OCI-LY1 (cell line): ENCODE measurements at regions not wholly inside any gene's neighbourhood (a gene's known extent, or its start where the extent isn't known, plus 50 kb on each side); places are given as distances from the start of the nearest gene placed in this dataset.

Experiments
- H2AFZ ChIP-seq: fragments of 200-600 bp; sonication (generic), shearing (Covaris generic); 2 replicates; pipeline ENCODE4 v1.6.0; 2014; ENCODE audit warnings: antibody characterized with exemption, mild to moderate bottlenecking, low read length
- H3F3A ChIP-seq: fragments of 200-600 bp; sonication (generic), shearing (Covaris generic); 2 replicates; pipeline ENCODE4 v1.6.0; 2014; ENCODE audit warnings: mild to moderate bottlenecking, antibody characterized with exemption, low read length, moderate library complexity; ENCODE audit not compliant: insufficient read depth
- H3K27ac ChIP-seq: fragments of 200-600 bp; sonication (generic); 2 replicates; pipeline ENCODE4 v1.5.1; 2014; ENCODE audit warnings: low read length, mixed run types, mild to moderate bottlenecking, low read depth; ENCODE audit not compliant: poor library complexity, severe bottlenecking
- H3K27me3 ChIP-seq: fragments of 200-600 bp; sonication (generic); 2 replicates; pipeline ENCODE4 v1.6.0; 2014; ENCODE audit warnings: antibody characterized with exemption, mild to moderate bottlenecking, low read length, moderate library complexity; ENCODE audit not compliant: insufficient read depth
- H3K36me3 ChIP-seq: fragments of 200-600 bp; sonication (generic); 2 replicates; pipeline ENCODE4 v1.6.1; 2014; ENCODE audit warnings: mild to moderate bottlenecking, antibody characterized with exemption, low read length, moderate library complexity, mixed read lengths; ENCODE audit not compliant: insufficient read depth
- H3K4me1 ChIP-seq: fragments of 200-600 bp; sonication (generic); 2 replicates; pipeline ENCODE4 v1.5.1; 2014; ENCODE audit warnings: mild to moderate bottlenecking, low read length, moderate library complexity; ENCODE audit not compliant: insufficient read depth, severe bottlenecking
- H3K4me2 ChIP-seq: fragments of 200-600 bp; sonication (generic), shearing (Covaris generic); 2 replicates; pipeline ENCODE4 v1.6.1; 2014; ENCODE audit warnings: low read length
- H3K4me3 ChIP-seq: fragments of 200-600 bp; sonication (generic); 2 replicates; pipeline ENCODE4 v1.5.1; 2014; ENCODE audit warnings: low read length, low read depth, mild to moderate bottlenecking, mixed read lengths; ENCODE audit not compliant: poor library complexity, severe bottlenecking
- H3K79me2 ChIP-seq: fragments of 200-600 bp; shearing (Covaris generic); 2 replicates; pipeline ENCODE4 v1.6.1; 2016; ENCODE audit warnings: mixed run types, low read length, mixed read lengths; ENCODE audit not compliant: insufficient read depth
- H3K9ac ChIP-seq: fragments of 200-600 bp; sonication (generic), shearing (Covaris generic); 2 replicates; pipeline ENCODE4 v1.6.1; 2014; ENCODE audit warnings: mild to moderate bottlenecking, low read length, mixed read lengths
- H3K9me2 ChIP-seq: fragments of 200-600 bp; sonication (generic), shearing (Covaris generic); 2 replicates; pipeline ENCODE4 v1.6.1; 2014; ENCODE audit warnings: low read depth, mild to moderate bottlenecking, low read length, mixed read lengths
- H3K9me3 ChIP-seq: fragments of 200-600 bp; shearing (Covaris generic); 2 replicates; pipeline ENCODE4 v1.6.1; 2014; ENCODE audit warnings: low read length, mixed read lengths
- H4K20me1 ChIP-seq: fragments of 200-600 bp; sonication (generic), shearing (Covaris generic); 2 replicates; pipeline ENCODE4 v1.6.0; 2016; ENCODE audit warnings: mild to moderate bottlenecking, low read length; ENCODE audit not compliant: insufficient read depth
- EZH2 ChIP-seq: fragments of 200-600 bp; sonication (generic), shearing (Covaris generic); IDR thresholded peaks from 2 replicates; pipeline ENCODE4 v1.8.0; 2017; ENCODE audit warnings: borderline replicate concordance, mixed run types, mild to moderate bottlenecking, antibody characterized with exemption, low read length, moderate library complexity, mixed read lengths
- TF ChIP-seq, protein P1 (sequence below): fragments of 200-600 bp; sonication (generic), shearing (Covaris generic); IDR thresholded peaks from 2 replicates; pipeline ENCODE4 v1.5.1; 2017; ENCODE audit warnings: mild to moderate bottlenecking, antibody characterized with exemption, low read length, moderate library complexity, mixed read lengths

DNA sequence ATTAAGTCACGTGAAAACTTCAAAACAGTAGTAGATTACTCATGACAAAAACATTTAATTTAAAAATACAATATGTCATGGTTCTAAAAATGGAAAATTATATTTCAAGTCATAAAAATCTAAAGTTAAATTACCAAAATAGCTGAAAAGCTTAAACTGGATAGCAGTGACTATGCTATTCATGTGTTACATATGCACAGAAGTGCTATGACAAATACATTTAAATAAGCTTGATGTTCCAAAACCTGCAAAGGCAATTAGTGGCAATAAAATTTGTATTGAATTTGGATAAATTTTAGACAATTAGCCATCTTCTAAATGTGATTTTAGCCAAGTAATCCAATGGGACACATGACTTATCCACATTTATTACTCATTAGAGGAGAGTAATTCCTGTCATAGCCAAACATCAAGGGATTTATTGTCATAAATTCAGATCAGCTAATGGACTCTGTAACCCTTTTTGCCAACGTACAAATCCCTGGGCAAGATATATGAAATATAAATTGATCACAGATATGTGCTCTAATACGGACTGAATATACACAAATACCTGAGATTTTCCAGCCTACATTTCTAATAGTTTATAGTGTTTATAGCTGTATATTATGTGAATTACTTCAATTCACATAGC is 419.4 kb downstream of the ISL1 start:
- H3K27me3 ChIP-seq: no peaks in the 10 kb centered on the region
- H3K4me3 ChIP-seq: no peak overlapping the region
- no peaks in the 10 kb centered on the region for H3K4me1 ChIP-seq
- no peak overlapping the region for H2AFZ ChIP-seq
- TF ChIP-seq, protein P1, sequence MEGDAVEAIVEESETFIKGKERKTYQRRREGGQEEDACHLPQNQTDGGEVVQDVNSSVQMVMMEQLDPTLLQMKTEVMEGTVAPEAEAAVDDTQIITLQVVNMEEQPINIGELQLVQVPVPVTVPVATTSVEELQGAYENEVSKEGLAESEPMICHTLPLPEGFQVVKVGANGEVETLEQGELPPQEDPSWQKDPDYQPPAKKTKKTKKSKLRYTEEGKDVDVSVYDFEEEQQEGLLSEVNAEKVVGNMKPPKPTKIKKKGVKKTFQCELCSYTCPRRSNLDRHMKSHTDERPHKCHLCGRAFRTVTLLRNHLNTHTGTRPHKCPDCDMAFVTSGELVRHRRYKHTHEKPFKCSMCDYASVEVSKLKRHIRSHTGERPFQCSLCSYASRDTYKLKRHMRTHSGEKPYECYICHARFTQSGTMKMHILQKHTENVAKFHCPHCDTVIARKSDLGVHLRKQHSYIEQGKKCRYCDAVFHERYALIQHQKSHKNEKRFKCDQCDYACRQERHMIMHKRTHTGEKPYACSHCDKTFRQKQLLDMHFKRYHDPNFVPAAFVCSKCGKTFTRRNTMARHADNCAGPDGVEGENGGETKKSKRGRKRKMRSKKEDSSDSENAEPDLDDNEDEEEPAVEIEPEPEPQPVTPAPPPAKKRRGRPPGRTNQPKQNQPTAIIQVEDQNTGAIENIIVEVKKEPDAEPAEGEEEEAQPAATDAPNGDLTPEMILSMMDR: no peak
- TF ChIP-seq EZH2: no peak
- H3K9me2 ChIP-seq: no peaks in the 10 kb centered on the region
- no peaks in the 10 kb centered on the region for H3F3A ChIP-seq
- no peaks in the 10 kb centered on the region for H3K79me2 ChIP-seq
- no peak overlapping the region for H3K4me2 ChIP-seq
- no peak overlapping the region for H3K9ac ChIP-seq
- H3K36me3 ChIP-seq: no peaks in the 10 kb centered on the region
- H3K27ac ChIP-seq: no peak overlapping the region
- no peaks in the 10 kb centered on the region for H3K9me3 ChIP-seq
- no peaks in the 10 kb centered on the region for H4K20me1 ChIP-seq

DNA sequence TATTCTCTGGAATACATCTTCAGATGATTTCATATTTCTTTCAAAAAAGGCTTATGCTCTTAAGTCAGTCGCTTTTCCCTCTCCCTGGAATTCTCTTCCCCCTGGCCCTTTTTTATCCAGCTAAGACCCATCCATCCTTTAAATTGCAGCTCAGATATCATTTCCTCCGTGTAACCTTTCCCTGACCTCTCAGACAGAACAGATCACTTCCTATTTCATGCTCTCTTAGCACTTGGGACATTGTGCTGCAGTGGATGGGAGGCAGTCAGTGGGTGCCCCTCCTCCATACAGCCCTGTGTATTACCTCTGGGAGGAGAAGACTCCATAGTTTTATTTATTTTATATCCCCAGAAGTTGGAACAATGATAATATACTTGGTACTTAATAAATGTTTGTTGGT is 423.4 kb downstream of the ISL1 start:
- Histone ChIP-seq H3K4me1 (no peaks in the 10 kb centered on the region), H3K4me2 (no peak overlapping the region), H3F3A (no peaks in the 10 kb centered on the region), H3K27ac (no peak overlapping the region), H3K79me2 (no peaks in the 10 kb centered on the region), H3K36me3 (no peaks in the 10 kb centered on the region), H3K9me2 (no peaks in the 10 kb centered on the region), H3K9me3 (no peaks in the 10 kb centered on the region), H4K20me1 (no peaks in the 10 kb centered on the region), H3K27me3 (no peaks in the 10 kb centered on the region), H2AFZ (no peak overlapping the region), H3K4me3 (no peak overlapping the region), H3K9ac (no peak overlapping the region)
- TF ChIP-seq, protein P1: no peak

DNA sequence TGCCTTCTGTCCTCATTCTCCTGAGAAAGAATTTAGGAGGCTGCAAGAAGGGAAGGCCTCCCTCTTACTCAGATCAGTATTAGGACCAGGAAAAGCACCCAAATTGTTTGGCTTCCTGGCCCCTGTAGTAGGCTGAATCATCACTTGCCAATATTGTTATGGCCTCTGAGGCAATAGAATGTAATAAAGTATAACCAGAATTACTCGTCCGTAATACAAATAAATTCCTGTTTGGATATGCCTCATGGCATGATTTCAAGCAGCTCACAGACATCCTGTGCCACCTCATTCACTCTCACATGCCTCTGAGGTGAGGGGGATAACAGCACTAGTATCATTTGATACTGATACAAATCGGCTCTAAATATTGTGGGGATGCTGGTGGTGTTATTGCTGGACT is 427.3 kb downstream of the ISL1 start:
- Histone ChIP-seq H2AFZ (no peak overlapping the region), H3K9me2 (no peaks in the 10 kb centered on the region), H3K4me2 (no peak overlapping the region), H4K20me1 (no peaks in the 10 kb centered on the region), H3K36me3 (no peaks in the 10 kb centered on the region), H3K9ac (no peak overlapping the region), H3K9me3 (no peaks in the 10 kb centered on the region), H3K4me3 (no peak overlapping the region), H3K4me1 (no peaks in the 10 kb centered on the region), H3F3A (no peaks in the 10 kb centered on the region), H3K27me3 (no peaks in the 10 kb centered on the region), H3K79me2 (no peaks in the 10 kb centered on the region), H3K27ac (no peak overlapping the region)
- TF ChIP-seq, protein P1: no peak
- no peak for TF ChIP-seq EZH2
